RWPE1 (cell line): ENCODE measurements at regions not wholly inside any gene's neighbourhood (a gene's known extent, or its start where the extent isn't known, plus 50 kb on each side); places are given as distances from the start of the nearest gene placed in this dataset.

Source experiments
- CTCF ChIA-PET: fragments of 350-600 bp; sonication (Branson Sonifier 250); formaldehyde crosslinking; extraction: SDS; loops from one replicate; lab custom pipeline; 2021; lab: Yijun Ruan, JAX
- POLR2A ChIA-PET: fragments of 400-600 bp; formaldehyde crosslinking; extraction: SDS; loops from one replicate; lab custom pipeline; 2020; ENCODE audit warnings: antibody characterized with exemption; ENCODE audit not compliant: low non-redundant PET; lab: Yijun Ruan, JAX
- DNase-seq: peaks from one replicate; pipeline ENCODE4 v3.0.0; 2012; ENCODE audit warnings: low spot score
- H3K27ac ChIP-seq: fragments of 450-650 bp; 2 replicates; pipeline ENCODE4 v1.5.1; 2017
- TF ChIP-seq, protein P1 (sequence below): fragments of 450-650 bp; conservative IDR thresholded peaks from 2 replicates; pipeline ENCODE4 v1.5.1; 2017; ENCODE audit warnings: low read depth, mild to moderate bottlenecking

DNA sequence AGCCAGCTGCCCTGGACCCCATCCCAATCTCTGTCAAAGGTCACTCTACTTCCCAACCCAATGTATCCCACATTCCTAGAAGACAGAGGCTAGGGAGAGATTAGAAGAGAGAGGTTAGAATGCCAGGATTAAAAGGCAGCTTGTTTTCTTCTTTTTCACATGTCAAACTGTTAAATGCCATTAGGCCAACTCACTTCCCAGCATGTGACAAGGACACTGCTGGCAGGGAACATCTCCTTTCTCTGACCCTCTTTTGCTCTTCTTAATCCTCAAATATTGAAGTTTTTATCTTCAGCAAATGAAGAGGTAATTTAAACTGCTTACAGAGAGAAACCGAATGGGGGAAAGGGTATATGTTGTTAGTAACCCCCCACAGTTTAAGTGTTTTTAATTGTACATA, 89.1 kb downstream of the BBS10 start:
- TF ChIP-seq, protein P1, sequence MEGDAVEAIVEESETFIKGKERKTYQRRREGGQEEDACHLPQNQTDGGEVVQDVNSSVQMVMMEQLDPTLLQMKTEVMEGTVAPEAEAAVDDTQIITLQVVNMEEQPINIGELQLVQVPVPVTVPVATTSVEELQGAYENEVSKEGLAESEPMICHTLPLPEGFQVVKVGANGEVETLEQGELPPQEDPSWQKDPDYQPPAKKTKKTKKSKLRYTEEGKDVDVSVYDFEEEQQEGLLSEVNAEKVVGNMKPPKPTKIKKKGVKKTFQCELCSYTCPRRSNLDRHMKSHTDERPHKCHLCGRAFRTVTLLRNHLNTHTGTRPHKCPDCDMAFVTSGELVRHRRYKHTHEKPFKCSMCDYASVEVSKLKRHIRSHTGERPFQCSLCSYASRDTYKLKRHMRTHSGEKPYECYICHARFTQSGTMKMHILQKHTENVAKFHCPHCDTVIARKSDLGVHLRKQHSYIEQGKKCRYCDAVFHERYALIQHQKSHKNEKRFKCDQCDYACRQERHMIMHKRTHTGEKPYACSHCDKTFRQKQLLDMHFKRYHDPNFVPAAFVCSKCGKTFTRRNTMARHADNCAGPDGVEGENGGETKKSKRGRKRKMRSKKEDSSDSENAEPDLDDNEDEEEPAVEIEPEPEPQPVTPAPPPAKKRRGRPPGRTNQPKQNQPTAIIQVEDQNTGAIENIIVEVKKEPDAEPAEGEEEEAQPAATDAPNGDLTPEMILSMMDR: no peak
- POLR2A ChIA-PET: no interaction called here
- CTCF ChIA-PET: no interaction called here
- no peak for DNase-seq
- H3K27ac ChIP-seq: no peak overlapping the region

DNA sequence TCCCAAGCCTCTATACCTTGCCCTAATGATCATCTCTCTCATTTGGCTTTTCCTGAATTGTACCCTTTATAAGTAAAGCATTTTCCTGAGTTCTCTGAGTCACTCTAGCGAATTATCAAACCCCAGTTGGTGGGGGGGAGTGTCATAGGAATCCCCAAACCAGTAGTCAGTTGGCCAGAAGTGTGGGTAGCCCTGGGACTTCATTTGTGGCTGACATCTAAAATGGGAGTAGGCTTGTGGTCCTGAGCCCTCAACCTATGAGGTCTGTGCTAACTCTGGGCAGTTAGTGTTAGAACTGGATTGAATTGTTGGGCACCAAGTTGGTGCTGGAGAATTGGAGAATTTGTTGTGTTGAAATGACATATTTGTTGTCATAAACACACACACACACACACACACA, 91.3 kb downstream of the BBS10 start:
- TF ChIP-seq, protein P1: no peak
- CTCF ChIA-PET: no interaction called here
- no peak for DNase-seq
- no peak overlapping the region for H3K27ac ChIP-seq
- POLR2A ChIA-PET: no interaction called here

DNA sequence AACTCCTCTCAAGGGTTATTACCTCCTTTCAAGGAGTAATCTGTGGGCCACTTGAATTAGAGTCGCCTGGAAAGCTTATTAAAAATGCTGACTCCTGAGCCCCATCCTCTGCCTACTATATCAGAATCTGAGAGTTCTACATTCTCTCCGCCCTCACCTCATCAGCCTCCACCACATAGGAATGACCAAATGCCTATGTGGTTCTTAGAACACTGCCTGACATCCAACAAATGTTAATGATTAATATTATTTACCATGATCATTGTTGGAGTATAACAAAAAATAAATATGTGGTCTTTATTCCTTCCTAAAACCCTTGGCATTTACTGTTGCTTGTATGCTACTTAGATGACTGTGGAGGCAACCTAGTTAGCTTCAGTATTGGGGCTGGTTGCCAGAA, 91.9 kb downstream of the BBS10 start:
- no peak overlapping the region for H3K27ac ChIP-seq
- CTCF ChIA-PET: no interaction called here
- DNase-seq: no peak
- POLR2A ChIA-PET: no interaction called here
- TF ChIP-seq, protein P1: no peak

DNA sequence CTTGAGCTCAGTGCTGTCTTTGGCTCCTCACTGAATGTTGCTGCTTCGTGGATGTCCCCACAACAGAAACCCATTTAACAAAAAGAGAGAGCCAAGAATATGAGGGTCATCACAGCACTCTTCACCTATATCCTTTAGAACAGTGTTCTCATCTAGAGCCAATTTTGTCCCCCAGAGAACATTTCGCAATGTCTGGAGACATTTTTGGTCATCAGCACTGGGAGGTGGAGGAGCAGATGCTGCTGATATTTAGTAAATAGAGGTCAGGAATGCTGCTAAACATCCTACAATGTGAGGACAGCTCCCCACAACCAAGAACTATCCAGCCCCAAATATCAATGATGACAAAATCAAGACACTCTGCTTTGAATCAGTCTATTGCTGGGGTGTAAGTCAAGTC, 92.5 kb downstream of the BBS10 start:
- DNase-seq: no peak
- CTCF ChIA-PET: no interaction called here
- no peak overlapping the region for H3K27ac ChIP-seq
- TF ChIP-seq, protein P1: no peak
- POLR2A ChIA-PET: no interaction called here

DNA sequence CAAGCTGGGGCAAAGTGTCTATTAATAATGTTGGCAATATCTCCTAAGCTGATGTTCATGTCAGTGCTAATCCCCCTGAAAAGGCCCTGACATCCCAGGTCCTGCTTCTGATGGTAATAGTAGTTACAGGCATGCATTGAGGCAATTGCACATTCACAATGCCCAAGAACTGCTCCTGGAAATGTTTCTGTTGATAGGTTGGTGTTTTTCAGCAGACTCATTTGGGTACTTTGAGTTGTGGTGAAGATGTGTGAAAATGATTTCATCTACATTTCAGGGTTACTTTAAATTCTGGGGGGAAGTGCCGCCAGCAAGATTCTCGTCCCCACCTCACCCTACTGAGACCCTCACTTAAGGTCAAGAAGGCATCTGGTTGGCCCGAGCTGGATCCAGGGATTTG, 92.9 kb downstream of the BBS10 start:
- DNase-seq: no peak
- CTCF ChIA-PET: no interaction called here
- POLR2A ChIA-PET: no interaction called here
- H3K27ac ChIP-seq: no peak overlapping the region
- TF ChIP-seq, protein P1: no peak

DNA sequence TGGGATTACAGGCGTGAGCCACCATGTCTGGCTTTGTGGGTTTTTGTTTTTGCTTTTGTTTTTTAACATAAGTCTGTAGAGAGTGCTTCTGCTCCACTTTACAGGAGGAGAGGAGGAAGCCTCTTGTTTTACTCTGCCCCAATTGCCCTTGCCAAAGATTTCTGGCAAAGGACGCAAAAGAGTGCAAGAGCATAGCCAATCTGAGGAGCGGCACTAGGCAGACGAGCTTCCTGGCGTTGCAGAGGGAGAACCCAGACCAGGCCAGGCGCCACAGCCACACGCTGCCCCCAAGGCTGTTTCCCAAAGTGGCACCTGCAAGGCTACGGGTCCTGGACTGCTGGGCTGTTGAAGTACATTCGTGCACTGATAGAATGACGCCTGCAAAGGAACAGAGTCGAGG, 96.2 kb downstream of the BBS10 start:
- TF ChIP-seq, protein P1: no peak
- POLR2A ChIA-PET: no interaction called here
- CTCF ChIA-PET: interaction anchor here (0.7 kb wide), 1 partner anchor 800 kb away, joined by 3 read pairs; no protein-coding TSS in a partner anchor
- no peak overlapping the region for H3K27ac ChIP-seq
- DNase-seq: no peak

DNA sequence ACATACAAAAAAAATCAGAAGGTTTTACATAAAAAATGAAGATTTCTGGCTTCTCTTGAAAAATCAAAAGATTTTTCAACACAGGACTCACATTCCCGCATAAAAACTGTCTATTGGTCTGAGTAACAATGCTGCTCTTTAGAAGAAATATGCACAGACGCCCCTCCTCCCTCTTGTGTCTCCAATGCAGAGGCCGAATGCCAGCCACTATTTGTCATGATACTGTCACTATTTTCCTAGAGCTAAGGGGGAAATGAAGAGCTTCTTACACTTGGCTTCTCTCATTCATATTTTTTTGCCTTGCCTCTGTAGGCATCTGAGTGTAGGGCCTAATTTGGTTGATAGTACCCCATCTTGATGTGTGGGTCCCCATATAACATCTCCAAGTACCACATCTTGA, 98.0 kb downstream of the BBS10 start:
- ChIA-PET POLR2A (no interaction called here), CTCF (no interaction called here)

More for the DNA sequence above, 98.0 kb downstream of the BBS10 start:
- H3K27ac ChIP-seq: no peak overlapping the region
- TF ChIP-seq, protein P1: no peak
- no peak for DNase-seq
